ENCODE measurements at regions not wholly inside any gene's neighbourhood (a gene's known extent, or its start where the extent isn't known, plus 50 kb on each side); places are given as distances from the start of the nearest gene placed in this dataset.
"Not testable (repeated sequence)": the region's sequence is repeated elsewhere in the genome, so short reads cannot be mapped to it uniquely, and the experiment has no call there.

- TF ChIP-seq, protein P1, sequence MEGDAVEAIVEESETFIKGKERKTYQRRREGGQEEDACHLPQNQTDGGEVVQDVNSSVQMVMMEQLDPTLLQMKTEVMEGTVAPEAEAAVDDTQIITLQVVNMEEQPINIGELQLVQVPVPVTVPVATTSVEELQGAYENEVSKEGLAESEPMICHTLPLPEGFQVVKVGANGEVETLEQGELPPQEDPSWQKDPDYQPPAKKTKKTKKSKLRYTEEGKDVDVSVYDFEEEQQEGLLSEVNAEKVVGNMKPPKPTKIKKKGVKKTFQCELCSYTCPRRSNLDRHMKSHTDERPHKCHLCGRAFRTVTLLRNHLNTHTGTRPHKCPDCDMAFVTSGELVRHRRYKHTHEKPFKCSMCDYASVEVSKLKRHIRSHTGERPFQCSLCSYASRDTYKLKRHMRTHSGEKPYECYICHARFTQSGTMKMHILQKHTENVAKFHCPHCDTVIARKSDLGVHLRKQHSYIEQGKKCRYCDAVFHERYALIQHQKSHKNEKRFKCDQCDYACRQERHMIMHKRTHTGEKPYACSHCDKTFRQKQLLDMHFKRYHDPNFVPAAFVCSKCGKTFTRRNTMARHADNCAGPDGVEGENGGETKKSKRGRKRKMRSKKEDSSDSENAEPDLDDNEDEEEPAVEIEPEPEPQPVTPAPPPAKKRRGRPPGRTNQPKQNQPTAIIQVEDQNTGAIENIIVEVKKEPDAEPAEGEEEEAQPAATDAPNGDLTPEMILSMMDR (IDR thresholded peaks at IDR 0.05; ENCODE audit: insufficient read depth, low read length, poor library complexity, severe bottlenecking), result no peak
- no peaks in the 10 kb centered on the region for H3K36me3 ChIP-seq (ENCODE audit: control insufficient read depth, insufficient read depth, low read length)
- DNase-seq (ENCODE audit: low read depth), result no peak
Measured at GRCh38 chr6:165167311-165167710, 142.1 kb downstream of the C6orf118 start.

GRCh38 chr6:165163519-165163918 lies 145.9 kb downstream of the C6orf118 start:
- no peak for DNase-seq (ENCODE audit: low read depth)
- H3K27me3 ChIP-seq (ENCODE audit: control insufficient read depth, insufficient read depth, low read length), result no peaks in the 10 kb centered on the region
- no peak overlapping the region for H3K4me3 ChIP-seq (ENCODE audit: low read depth, low read length)
- no peaks in the 10 kb centered on the region for H3K36me3 ChIP-seq (ENCODE audit: control insufficient read depth, insufficient read depth, low read length)
- TF ChIP-seq, protein P1 (IDR thresholded peaks at IDR 0.05; ENCODE audit: insufficient read depth, low read length, poor library complexity, severe bottlenecking), result no peak

More at GRCh38 chr6:165167311-165167710, 142.1 kb downstream of the C6orf118 start:
- Histone ChIP-seq H3K4me3 (ENCODE audit: low read depth, low read length) (no peak overlapping the region), H3K27me3 (ENCODE audit: control insufficient read depth, insufficient read depth, low read length) (no peaks in the 10 kb centered on the region)

DNA sequence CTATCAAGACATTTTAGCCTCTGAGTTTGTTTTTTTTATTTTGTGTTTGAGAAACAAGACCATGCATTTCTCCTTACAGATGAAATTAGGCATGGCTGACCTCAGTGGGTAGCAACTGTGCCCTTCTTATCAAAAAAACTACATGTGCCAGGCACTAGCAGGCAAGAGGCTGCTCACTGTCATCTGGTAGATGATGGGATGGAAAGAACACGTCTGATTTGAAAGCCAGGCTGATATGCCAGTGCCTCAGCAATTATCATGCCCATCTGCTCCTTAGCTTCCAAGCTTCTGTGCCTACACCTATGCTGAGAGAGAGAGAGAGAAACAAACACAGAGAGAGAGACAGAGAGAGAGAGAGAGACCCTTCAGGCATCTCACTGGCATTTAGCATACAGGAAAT lies 149.9 kb downstream of the C6orf118 start:
- no peak for DNase-seq (ENCODE audit: low read depth)
- no peaks in the 10 kb centered on the region for H3K36me3 ChIP-seq (ENCODE audit: control insufficient read depth, insufficient read depth, low read length)
- TF ChIP-seq, protein P1 (IDR thresholded peaks at IDR 0.05; ENCODE audit: insufficient read depth, low read length, poor library complexity, severe bottlenecking), result no peak
- H3K27me3 ChIP-seq (ENCODE audit: control insufficient read depth, insufficient read depth, low read length), result no peaks in the 10 kb centered on the region
- no peak overlapping the region for H3K4me3 ChIP-seq (ENCODE audit: low read depth, low read length)

GRCh38 chr6:165146456-165146855 lies 162.9 kb downstream of the C6orf118 start:
- H3K36me3 ChIP-seq (ENCODE audit: control insufficient read depth, insufficient read depth, low read length), result no peaks in the 10 kb centered on the region
- no peak overlapping the region for H3K4me3 ChIP-seq (ENCODE audit: low read depth, low read length)
- no peak for DNase-seq (ENCODE audit: low read depth)
- H3K27me3 ChIP-seq (ENCODE audit: control insufficient read depth, insufficient read depth, low read length), result no peaks in the 10 kb centered on the region
- TF ChIP-seq, protein P1 (IDR thresholded peaks at IDR 0.05; ENCODE audit: insufficient read depth, low read length, poor library complexity, severe bottlenecking), result no peak

DNA sequence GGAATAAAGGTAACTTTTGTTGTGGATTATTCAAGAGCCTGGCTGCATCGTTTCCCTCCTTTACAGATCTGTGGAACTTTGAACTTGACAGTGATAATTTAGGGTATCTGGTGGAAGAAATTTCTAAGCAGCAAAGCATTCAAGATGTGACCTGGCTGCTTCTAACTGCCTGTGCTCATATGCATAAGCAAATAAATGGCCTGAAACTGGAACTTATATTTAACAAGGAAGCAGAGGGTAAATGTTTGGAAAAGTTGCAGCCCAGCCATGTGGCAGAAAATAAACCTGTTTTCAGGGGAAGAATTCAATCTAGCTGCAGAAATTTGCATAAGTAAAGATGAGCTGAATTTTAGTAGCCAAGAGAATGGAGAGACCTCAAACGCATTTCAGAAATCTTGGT lies 173.5 kb downstream of the C6orf118 start:
- no peaks in the 10 kb centered on the region for H3K27me3 ChIP-seq (ENCODE audit: control insufficient read depth, insufficient read depth, low read length)
- TF ChIP-seq, protein P1 (IDR thresholded peaks at IDR 0.05; ENCODE audit: insufficient read depth, low read length, poor library complexity, severe bottlenecking), result no peak
- no peaks in the 10 kb centered on the region for H3K36me3 ChIP-seq (ENCODE audit: control insufficient read depth, insufficient read depth, low read length)
- no peak for DNase-seq (ENCODE audit: low read depth)
- no peak overlapping the region for H3K4me3 ChIP-seq (ENCODE audit: low read depth, low read length)

DNA sequence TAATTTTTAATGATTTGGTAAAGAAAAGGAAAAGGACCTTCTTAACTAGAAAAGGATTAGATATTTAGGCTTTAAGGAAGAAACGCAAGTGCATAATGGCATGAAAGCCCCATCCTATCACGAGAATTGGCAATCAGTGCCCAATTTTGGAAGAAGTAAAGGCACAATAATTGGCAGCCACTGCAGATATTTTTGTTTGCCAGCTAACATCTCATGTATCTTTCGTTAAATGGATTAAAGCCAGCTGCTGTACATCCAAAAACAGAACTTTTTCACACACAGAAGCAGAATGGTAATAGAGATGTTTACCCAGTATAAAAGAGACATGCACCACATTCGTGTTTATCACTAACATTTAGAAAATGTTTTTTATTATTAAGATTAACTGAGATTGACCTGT lies 180.3 kb downstream of the C6orf118 start:
- TF ChIP-seq, protein P1 (IDR thresholded peaks at IDR 0.05; ENCODE audit: insufficient read depth, low read length, poor library complexity, severe bottlenecking), result no peak
- H3K4me3 ChIP-seq (ENCODE audit: low read depth, low read length), result no peak overlapping the region
- H3K36me3 ChIP-seq (ENCODE audit: control insufficient read depth, insufficient read depth, low read length), result no peaks in the 10 kb centered on the region
- DNase-seq (ENCODE audit: low read depth), result no peak
- no peaks in the 10 kb centered on the region for H3K27me3 ChIP-seq (ENCODE audit: control insufficient read depth, insufficient read depth, low read length)

- not testable (repeated sequence) for H3K27me3 ChIP-seq (ENCODE audit: control insufficient read depth, insufficient read depth, low read length); H3K36me3 ChIP-seq (ENCODE audit: control insufficient read depth, insufficient read depth, low read length); H3K4me3 ChIP-seq (ENCODE audit: low read depth, low read length); DNase-seq (ENCODE audit: low read depth)
Measured at GRCh38 chr6:165127743-165128142, 181.7 kb downstream of the C6orf118 start.

- not testable (repeated sequence) for H3K4me3 ChIP-seq (ENCODE audit: low read depth, low read length); H3K27me3 ChIP-seq (ENCODE audit: control insufficient read depth, insufficient read depth, low read length); H3K36me3 ChIP-seq (ENCODE audit: control insufficient read depth, insufficient read depth, low read length); DNase-seq (ENCODE audit: low read depth)
Measured at GRCh38 chr6:165124681-165125080, 184.7 kb downstream of the C6orf118 start.
